ENCODE measurements at regions not wholly inside any gene's neighbourhood (a gene's known extent, or its start where the extent isn't known, plus 50 kb on each side); places are given as distances from the start of the nearest gene placed in this dataset.
A peak's percentile ranks its signal among the peaks of the same experiment; 100 is the strongest.
"Not testable (repeated sequence)": the region's sequence is repeated elsewhere in the genome, so short reads cannot be mapped to it uniquely, and the experiment has no call there.

- Histone ChIP-seq H3K36me3 (ENCODE audit: low read depth, missing control alignments) (no peaks in the 10 kb centered on the region), H3K27me3 (no peaks in the 10 kb centered on the region), H3K27ac (no peak overlapping the region), H3K9me3 (no peaks in the 10 kb centered on the region), H3K4me3 (no peak overlapping the region), H3K4me1 (no peaks in the 10 kb centered on the region)
- DNase-seq = no peak
- intact Hi-C loops (cut with DNase I; ENCODE audit: low total_unique reads) = no loop called here
- WGBS, 2 donors = 89 to 94% methylated on average over 23 to 48 of the region's 48 CpGs
- TF ChIP-seq POLR2A (IDR thresholded peaks at IDR 0.05) = no peak
- TF ChIP-seq CTCF (IDR thresholded peaks at IDR 0.05) = no peak
These were observed 4274.9 kb upstream of the OR11H1 start for GRCh38 chr22:11253000-11253511.

GRCh38 chr22:11270981-11271380 lies 4257.0 kb upstream of the OR11H1 start:
- H3K27me3 ChIP-seq; H3K9me3 ChIP-seq; H3K4me1 ChIP-seq; intact Hi-C loops (cut with DNase I; ENCODE audit: low total_unique reads); H3K27ac ChIP-seq; H3K36me3 ChIP-seq (ENCODE audit: low read depth, missing control alignments); DNase-seq; H3K4me3 ChIP-seq: not testable (repeated sequence)
- WGBS, 2 donors = 74 to 80% methylated on average over 7 of the region's 8 CpGs

GRCh38 chr22:11285116-11285838 lies 4242.7 kb upstream of the OR11H1 start:
- intact Hi-C loops (cut with DNase I; ENCODE audit: low total_unique reads); H3K9me3 ChIP-seq; H3K36me3 ChIP-seq (ENCODE audit: low read depth, missing control alignments); H3K27me3 ChIP-seq; H3K27ac ChIP-seq; H3K4me1 ChIP-seq; H3K4me3 ChIP-seq: not testable (repeated sequence)
- WGBS, 2 donors = 56 to 59% methylated on average over 32 of the region's 32 CpGs
- TF ChIP-seq CTCF (IDR thresholded peaks at IDR 0.05) = peak in 1 of 3 experiments; percentile 51
- peak; percentile 79 for DNase-seq

- intact Hi-C loops (cut with DNase I; ENCODE audit: low total_unique reads); DNase-seq: not testable (repeated sequence)
- 38 to 43% methylated on average over 5 of the region's 5 CpGs for WGBS, 2 donors
These were observed 4242.2 kb upstream of the OR11H1 start for GRCh38 chr22:11285839-11286205.

GRCh38 chr22:11288246-11289220 lies 4239.5 kb upstream of the OR11H1 start:
- 72 to 77% methylated on average over 15 of the region's 15 CpGs for WGBS, 2 donors
- H3K9me3 ChIP-seq; DNase-seq; H3K27ac ChIP-seq; H3K4me1 ChIP-seq; H3K36me3 ChIP-seq (ENCODE audit: low read depth, missing control alignments); intact Hi-C loops (cut with DNase I; ENCODE audit: low total_unique reads); H3K4me3 ChIP-seq; H3K27me3 ChIP-seq: not testable (repeated sequence)

More at GRCh38 chr22:11285839-11286205, 4242.2 kb upstream of the OR11H1 start:
- not testable (repeated sequence) for H3K36me3 ChIP-seq (ENCODE audit: low read depth, missing control alignments); H3K4me1 ChIP-seq; H3K9me3 ChIP-seq; H3K27ac ChIP-seq; H3K27me3 ChIP-seq; H3K4me3 ChIP-seq

GRCh38 chr22:11298126-11298893 lies 4229.7 kb upstream of the OR11H1 start:
- H3K4me3 ChIP-seq; H3K27me3 ChIP-seq; DNase-seq; H3K4me1 ChIP-seq; H3K27ac ChIP-seq; intact Hi-C loops (cut with DNase I; ENCODE audit: low total_unique reads); H3K9me3 ChIP-seq; H3K36me3 ChIP-seq (ENCODE audit: low read depth, missing control alignments): not testable (repeated sequence)
- WGBS, 2 donors = 43 to 48% methylated on average over 5 of the region's 5 CpGs

- H3K9me3 ChIP-seq; H3K4me3 ChIP-seq; H3K36me3 ChIP-seq (ENCODE audit: low read depth, missing control alignments); intact Hi-C loops (cut with DNase I; ENCODE audit: low total_unique reads); DNase-seq; H3K4me1 ChIP-seq; H3K27me3 ChIP-seq; H3K27ac ChIP-seq: not testable (repeated sequence)
- WGBS, 2 donors = 49 to 51% methylated on average over 7 of the region's 7 CpGs
These were observed 4225.6 kb upstream of the OR11H1 start for GRCh38 chr22:11302427-11302826.

- H3K9me3 ChIP-seq; intact Hi-C loops (cut with DNase I; ENCODE audit: low total_unique reads); H3K27ac ChIP-seq; H3K4me1 ChIP-seq; H3K36me3 ChIP-seq (ENCODE audit: low read depth, missing control alignments); H3K27me3 ChIP-seq; H3K4me3 ChIP-seq; DNase-seq: not testable (repeated sequence)
- WGBS, 2 donors = 4 to 21% methylated on average over 1 of the region's 1 CpG
These were observed 4225.1 kb upstream of the OR11H1 start for GRCh38 chr22:11302904-11303303.

- H3K4me1 ChIP-seq; H3K27ac ChIP-seq; H3K9me3 ChIP-seq; H3K36me3 ChIP-seq (ENCODE audit: low read depth, missing control alignments); H3K4me3 ChIP-seq; intact Hi-C loops (cut with DNase I; ENCODE audit: low total_unique reads); H3K27me3 ChIP-seq; DNase-seq: not testable (repeated sequence)
- WGBS, 2 donors = 59 to 75% methylated on average over 7 of the region's 7 CpGs
These were observed 4222.8 kb upstream of the OR11H1 start for GRCh38 chr22:11305179-11305578.
